ENCODE measurements at regions not wholly inside any gene's neighbourhood (a gene's known extent, or its start where the extent isn't known, plus 50 kb on each side); places are given as distances from the start of the nearest gene placed in this dataset.

DNA sequence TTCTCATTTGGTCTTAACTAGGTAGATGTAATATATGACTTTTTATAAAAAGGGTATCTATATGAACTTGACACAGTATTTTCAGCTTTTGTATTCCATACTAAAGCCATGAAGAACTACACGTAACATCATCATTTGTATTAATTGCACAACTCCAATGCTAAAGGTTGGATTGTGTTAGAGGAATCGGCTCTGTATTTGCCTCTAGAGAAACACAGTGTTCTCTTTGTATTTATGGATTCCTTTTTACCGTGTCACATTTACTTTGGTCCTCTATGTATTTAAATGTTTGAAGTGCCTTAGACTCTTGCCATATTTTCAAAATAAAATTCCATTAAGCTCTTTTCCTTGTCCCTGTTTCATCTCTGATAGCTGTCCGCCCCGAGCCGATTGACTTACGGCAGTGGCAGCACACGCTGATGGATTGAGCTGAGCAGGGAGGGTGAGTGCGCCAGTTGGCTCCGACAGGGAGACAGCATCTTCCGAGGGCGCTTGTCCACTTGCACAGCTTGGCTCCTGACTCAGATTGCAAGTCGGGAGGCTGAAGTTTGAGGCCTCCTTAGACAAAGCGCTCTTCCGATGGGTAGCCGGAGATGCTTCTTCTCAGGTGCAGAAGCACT is 95.6 kb upstream of the DMRT1 start:
- TF ChIP-seq POLR2A (IDR thresholded peaks at IDR 0.05; ENCODE audit: control extremely low read depth in 1 of 2, low read depth in 2 of 2, low read length in 2 of 2) (no peak), NRF1 (IDR thresholded peaks at IDR 0.05; ENCODE audit: low read depth, low read length) (no peak), TEAD4 (IDR thresholded peaks at IDR 0.05; ENCODE audit: low read depth, low read length) (no peak), CHD1 (IDR thresholded peaks at IDR 0.05; ENCODE audit: low read depth, low read length) (no peak), JUN (IDR thresholded peaks at IDR 0.05; ENCODE audit: low read depth, low read length) (no peak), POLR2AphosphoS5 (IDR thresholded peaks at IDR 0.05; ENCODE audit: low read depth, low read length) (no peak), RFX5 (IDR thresholded peaks at IDR 0.05; ENCODE audit: borderline replicate concordance, low read depth, low read length) (no peak), SIN3A (conservative IDR thresholded peaks at IDR 0.05 in 1 of 2, IDR thresholded peaks at IDR 0.05 in 1 of 2; ENCODE audit: low read depth in 1 of 2, low read length in 2 of 2) (no peak), PHF8 (conservative IDR thresholded peaks at IDR 0.05; ENCODE audit: low read depth, low read length) (no peak), SIRT6 (IDR thresholded peaks at IDR 0.05; ENCODE audit: low read length) (no peak)
- TF ChIP-seq, protein P1, sequence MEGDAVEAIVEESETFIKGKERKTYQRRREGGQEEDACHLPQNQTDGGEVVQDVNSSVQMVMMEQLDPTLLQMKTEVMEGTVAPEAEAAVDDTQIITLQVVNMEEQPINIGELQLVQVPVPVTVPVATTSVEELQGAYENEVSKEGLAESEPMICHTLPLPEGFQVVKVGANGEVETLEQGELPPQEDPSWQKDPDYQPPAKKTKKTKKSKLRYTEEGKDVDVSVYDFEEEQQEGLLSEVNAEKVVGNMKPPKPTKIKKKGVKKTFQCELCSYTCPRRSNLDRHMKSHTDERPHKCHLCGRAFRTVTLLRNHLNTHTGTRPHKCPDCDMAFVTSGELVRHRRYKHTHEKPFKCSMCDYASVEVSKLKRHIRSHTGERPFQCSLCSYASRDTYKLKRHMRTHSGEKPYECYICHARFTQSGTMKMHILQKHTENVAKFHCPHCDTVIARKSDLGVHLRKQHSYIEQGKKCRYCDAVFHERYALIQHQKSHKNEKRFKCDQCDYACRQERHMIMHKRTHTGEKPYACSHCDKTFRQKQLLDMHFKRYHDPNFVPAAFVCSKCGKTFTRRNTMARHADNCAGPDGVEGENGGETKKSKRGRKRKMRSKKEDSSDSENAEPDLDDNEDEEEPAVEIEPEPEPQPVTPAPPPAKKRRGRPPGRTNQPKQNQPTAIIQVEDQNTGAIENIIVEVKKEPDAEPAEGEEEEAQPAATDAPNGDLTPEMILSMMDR (IDR thresholded peaks at IDR 0.05; ENCODE audit: control extremely low read depth in 1 of 3, insufficient read depth in 1 of 3, low read depth in 1 of 3, low read length in 3 of 3): no peak

All from H1 (cell line).